AG09319 (cell line): ENCODE measurements at regions not wholly inside any gene's neighbourhood (a gene's known extent, or its start where the extent isn't known, plus 50 kb on each side); places are given as distances from the start of the nearest gene placed in this dataset.

Source experiments
- DNase-seq: peaks from one replicate; pipeline ENCODE4 v3.0.0-alpha.2; 2010; ENCODE audit warnings: low read depth; ENCODE audit errors: extremely low read depth
- TF ChIP-seq, protein P1 (sequence below): IDR thresholded peaks from 2 replicates; pipeline ENCODE4 v1.5.1; 2011; ENCODE audit warnings: low read depth, mild to moderate bottlenecking, inconsistent platforms, low read length, moderate library complexity

DNA sequence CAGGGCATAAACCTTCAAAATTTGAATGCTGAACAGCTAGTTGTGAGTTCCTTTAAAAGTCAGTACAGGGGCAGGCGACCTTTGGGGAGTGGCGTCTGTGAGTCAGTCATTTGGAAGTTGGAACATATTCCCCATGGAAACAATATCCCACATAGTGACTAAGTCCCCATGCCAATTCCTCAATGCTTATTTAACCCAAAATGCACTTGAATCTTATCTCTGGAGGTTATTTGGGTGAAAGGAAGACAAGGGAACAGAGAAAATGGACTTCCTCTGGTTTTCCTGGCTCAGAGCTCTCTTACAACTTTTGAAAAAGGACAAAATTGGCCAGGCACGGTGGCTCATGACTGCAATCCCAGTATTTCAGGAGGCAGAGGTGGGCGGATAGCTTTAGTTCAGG lies 479.2 kb upstream of the NBEA start:
- TF ChIP-seq, protein P1, sequence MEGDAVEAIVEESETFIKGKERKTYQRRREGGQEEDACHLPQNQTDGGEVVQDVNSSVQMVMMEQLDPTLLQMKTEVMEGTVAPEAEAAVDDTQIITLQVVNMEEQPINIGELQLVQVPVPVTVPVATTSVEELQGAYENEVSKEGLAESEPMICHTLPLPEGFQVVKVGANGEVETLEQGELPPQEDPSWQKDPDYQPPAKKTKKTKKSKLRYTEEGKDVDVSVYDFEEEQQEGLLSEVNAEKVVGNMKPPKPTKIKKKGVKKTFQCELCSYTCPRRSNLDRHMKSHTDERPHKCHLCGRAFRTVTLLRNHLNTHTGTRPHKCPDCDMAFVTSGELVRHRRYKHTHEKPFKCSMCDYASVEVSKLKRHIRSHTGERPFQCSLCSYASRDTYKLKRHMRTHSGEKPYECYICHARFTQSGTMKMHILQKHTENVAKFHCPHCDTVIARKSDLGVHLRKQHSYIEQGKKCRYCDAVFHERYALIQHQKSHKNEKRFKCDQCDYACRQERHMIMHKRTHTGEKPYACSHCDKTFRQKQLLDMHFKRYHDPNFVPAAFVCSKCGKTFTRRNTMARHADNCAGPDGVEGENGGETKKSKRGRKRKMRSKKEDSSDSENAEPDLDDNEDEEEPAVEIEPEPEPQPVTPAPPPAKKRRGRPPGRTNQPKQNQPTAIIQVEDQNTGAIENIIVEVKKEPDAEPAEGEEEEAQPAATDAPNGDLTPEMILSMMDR = no peak
- DNase-seq = no peak

DNA sequence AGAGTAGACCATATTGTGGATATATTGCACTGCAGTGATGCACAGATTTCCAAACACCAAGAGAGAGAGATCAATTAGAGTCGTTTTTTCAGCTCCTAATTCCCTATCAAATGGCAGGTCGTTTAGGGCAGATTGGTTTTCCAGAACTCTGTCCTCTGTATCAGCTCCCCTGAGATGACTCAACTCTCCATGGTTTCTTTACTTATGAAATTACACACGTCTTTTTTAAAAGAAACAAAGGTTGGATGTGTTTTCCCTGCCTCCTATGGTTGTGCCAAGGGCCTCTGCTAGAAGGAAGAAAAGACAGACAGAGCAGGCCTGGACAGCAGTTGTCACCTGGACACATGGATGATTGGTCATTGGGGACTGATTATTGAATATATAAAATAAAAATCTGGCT lies 478.1 kb upstream of the NBEA start:
- TF ChIP-seq, protein P1 = no peak
- no peak for DNase-seq

DNA sequence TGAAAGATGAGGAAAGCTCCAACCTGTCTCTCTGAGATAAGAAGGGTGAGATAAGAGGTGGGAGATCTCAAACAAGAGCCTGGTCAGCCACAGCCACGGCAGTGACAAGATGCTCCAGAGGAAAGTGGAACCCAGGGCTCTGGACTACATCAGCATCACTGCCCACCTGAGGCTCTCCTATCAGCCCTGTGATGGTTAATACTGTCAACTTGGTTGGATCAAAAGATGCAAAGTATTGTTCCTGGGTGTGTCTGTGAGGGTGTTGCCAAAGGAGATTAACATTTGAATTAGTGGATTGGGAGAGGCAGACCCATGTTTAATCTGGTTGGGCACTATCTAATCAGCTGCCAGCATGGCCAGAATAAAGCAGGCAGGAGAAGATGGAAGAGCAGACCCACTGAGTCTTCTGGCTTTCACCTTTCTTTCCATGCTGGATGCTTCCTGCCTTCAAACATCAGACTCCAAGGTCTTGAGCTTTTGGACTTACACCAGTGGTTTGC lies 476.6 kb upstream of the NBEA start:
- DNase-seq = no peak
- TF ChIP-seq, protein P1 = no peak

DNA sequence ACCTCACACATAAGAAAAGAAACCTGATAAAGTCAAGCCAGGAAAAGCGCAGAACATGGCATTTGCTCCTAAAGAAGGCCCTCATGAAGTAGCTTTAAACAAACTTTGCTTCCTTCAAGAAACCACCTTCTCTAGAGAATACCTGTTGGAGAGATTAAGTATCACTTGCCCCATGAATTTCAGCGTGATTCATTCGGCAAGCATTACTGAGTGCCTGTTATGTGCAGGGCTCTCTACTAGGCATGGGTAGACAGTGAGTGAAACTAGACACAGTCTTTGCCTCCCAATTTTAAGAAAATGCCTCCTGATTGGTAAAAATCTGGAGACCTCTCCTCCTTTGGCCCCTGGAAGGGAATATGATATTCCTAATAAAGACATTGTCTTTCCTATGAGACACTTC lies 475.8 kb upstream of the NBEA start:
- TF ChIP-seq, protein P1 = no peak

DNA sequence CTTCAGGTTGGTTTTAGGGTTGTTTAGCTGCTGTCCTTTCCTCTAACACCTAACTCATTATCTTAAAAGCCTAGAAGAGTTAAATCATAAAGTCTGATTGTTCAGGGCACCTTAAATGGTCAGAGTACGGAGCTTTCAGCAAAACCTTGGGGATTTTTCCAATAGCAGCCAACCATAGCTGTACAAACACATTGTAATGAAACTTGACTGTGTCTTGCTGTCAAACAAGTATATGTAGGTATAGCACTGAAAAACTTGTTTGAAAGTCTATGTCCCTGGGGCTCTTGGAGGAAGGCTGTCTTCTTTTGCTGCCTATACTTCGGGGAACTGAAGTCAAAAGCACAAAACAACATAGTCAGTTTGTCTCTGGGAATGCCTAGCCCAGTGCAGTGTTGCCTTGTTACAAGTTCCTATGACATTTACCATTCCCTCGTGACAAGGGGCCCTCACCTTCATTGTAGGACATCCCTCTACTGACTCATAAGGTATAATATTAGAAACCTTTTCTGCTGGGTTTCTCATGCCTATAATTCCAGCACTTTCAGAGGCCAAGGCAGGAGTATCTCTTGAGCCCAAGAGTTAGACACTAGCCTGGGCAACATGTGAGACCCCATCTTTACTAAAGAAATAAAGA lies 474.5 kb upstream of the NBEA start:
- DNase-seq = no peak
- TF ChIP-seq, protein P1 = no peak

More for the DNA sequence above, 475.8 kb upstream of the NBEA start:
- no peak for DNase-seq

DNA sequence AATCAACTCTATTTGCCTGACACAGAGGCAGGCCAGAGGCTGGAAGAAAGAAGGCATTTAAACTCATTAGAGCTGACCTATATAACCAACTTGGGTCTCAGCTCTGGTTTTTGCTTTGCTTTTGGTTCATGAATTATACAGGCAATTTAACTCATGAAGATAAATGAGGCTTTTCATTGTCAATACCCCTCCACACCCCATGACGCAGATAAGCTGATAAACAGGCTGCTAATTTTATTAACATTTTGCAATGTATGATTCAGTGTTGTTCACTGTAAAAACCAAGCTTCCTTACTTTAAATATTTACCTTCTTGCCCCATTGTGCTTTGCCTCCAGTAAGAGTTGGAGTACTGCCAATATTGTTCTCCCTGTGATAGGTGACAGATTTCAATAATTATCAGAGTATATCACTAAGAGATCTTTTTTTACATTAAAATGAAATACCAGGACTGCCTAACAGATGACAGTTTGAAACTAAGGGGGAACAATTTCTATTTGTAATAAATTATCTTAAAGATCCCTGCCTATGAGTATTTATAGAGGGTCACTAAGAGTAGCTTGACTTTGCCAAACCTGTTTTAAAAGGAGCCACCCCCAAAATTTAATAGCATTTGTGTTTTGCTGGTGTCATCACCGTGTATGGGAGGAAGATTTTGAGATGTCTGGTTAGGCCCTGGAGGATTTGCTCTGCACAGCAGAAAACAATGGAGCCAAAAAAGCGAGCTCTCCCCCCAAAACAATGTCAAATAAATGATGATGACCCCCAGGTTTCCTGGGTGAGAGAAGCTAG lies 472.7 kb upstream of the NBEA start:
- TF ChIP-seq, protein P1 = no peak
- DNase-seq = no peak

DNA sequence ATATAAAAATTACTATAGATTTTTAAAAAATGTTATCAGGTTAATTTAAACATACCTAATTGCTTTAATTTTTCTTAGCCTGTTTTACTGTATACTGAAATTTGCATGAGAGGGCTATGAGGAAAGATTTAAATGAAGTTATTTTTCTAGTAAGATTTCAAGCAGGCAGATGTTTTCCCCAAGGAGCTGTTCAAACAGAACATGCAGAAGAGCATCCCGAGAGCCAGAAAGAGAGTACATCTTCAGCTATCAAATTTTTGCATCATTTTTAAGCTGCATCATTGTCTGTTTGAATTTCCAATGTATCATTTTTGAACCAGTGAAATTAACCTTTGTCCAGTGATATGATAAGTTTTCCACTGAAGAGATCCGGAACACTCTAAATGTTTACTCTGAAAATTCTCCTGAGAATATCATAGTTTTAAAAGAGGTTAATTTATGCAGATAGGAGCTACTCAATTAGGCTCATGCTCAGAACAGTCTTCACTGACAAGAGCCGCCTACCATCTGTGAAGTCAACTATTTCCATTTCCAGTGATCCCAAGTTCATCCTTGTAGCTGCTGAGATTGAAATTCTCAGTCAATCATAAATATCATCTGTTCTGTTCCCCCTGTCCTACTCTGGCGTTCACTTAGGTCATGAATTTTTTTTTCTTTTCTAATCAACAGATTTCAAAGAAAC lies 467.7 kb upstream of the NBEA start:
- no peak for DNase-seq
- TF ChIP-seq, protein P1 = no peak
